GM12878 (cell line): ENCODE measurements at regions not wholly inside any gene's neighbourhood (a gene's known extent, or its start where the extent isn't known, plus 50 kb on each side); places are given as distances from the start of the nearest gene placed in this dataset.

Experiments
- ATAC-seq: fragments of 200-7000 bp; cut with Tn5 transposase; 3 replicates; pipeline ENCODE4 v1.9.1; 2020; ENCODE audit warnings: mild to moderate bottlenecking, moderate library complexity
- BruUV-seq: library from RNA; stranded (reverse); fragments of 400-500 nt; replicated peaks from 2 replicates; lab custom pipeline; 2021; lab: Mats Ljungman, UMichigan
- CTCF ChIA-PET: fragments of 300-600 bp; sonication (Branson Sonifier 250); formaldehyde crosslinking; extraction: SDS; loops from one replicate; lab custom pipeline; 2021; ENCODE audit warnings: inconsistent platforms; lab: Yijun Ruan, JAX
- POLR2A ChIA-PET: fragments of 350-600 bp; formaldehyde crosslinking; extraction: SDS; loops from one replicate; lab custom pipeline; 2021; ENCODE audit warnings: inconsistent platforms; lab: Charles Lee
- RAD21 ChIA-PET: fragments of 300-600 bp; sonication (Branson Sonifier 250); formaldehyde crosslinking; loops from one replicate; lab custom pipeline; 2023; ENCODE audit warnings: antibody characterized with exemption; ENCODE audit not compliant: unreplicated experiment; lab: Charles Lee
- SMC1A ChIA-PET: fragments of 300-600 bp; sonication (Branson Sonifier 250); formaldehyde crosslinking; loops from one replicate; lab custom pipeline; 2023; ENCODE audit not compliant: unreplicated experiment, uncharacterized antibody; lab: Charles Lee
- DNase-seq: peaks from one replicate; pipeline ENCODE4 v3.0.0-alpha.2; 2011; ENCODE audit warnings: low read depth, low spot score
- FAIRE-seq: peaks from 3 replicates; lab custom pipeline; 2011; peaks lifted over from hg19 to GRCh38; lab: Jason Lieb, UNC
- H2AFZ ChIP-seq: 2 replicates; pipeline ENCODE4 v1.6.0; 2011; ENCODE audit warnings: low read depth, low read length, control low read depth; ENCODE audit not compliant: control insufficient read depth
- H3K27ac ChIP-seq: 2 replicates; pipeline ENCODE4 v1.5.1; 2011; ENCODE audit warnings: control low read depth; ENCODE audit not compliant: control insufficient read depth, insufficient read depth
- H3K27me3 ChIP-seq, 2 experiments: replicated peaks in 1 of 2; 2 replicates each; pipeline versions ENCODE4 v1.6.0 to v1.6.1; 2011; ENCODE audit warnings: low read length in 1 of 2; ENCODE audit not compliant: control insufficient read depth in 2 of 2, insufficient read depth in 2 of 2
- H3K36me3 ChIP-seq, 2 experiments: 2 replicates each; pipeline ENCODE4 v1.5.1; 2011; ENCODE audit warnings: low read length in 1 of 2; ENCODE audit not compliant: control insufficient read depth in 2 of 2, insufficient read depth in 2 of 2
- H3K4me1 ChIP-seq: 2 replicates; pipeline ENCODE4 v1.6.1; 2011; ENCODE audit warnings: mild to moderate bottlenecking, low read length, moderate library complexity, mixed read lengths; ENCODE audit not compliant: control insufficient read depth, insufficient read depth
- H3K4me2 ChIP-seq: 2 replicates; pipeline ENCODE4 v1.6.0; 2011; ENCODE audit warnings: control low read depth; ENCODE audit not compliant: control insufficient read depth, insufficient read depth
- H3K4me3 ChIP-seq: fragments of 200-600 bp; sonication (generic); 2 replicates; pipeline ENCODE4 v1.5.1; 2016
- H3K79me2 ChIP-seq: 2 replicates; pipeline ENCODE4 v1.6.0; 2011; ENCODE audit warnings: low read length; ENCODE audit not compliant: control insufficient read depth, insufficient read depth
- H3K9ac ChIP-seq: 2 replicates; pipeline ENCODE4 v1.8.0; 2011; ENCODE audit warnings: low read length, control low read depth, mixed read lengths; ENCODE audit not compliant: control insufficient read depth, insufficient read depth
- H3K9me3 ChIP-seq: replicated peaks from 3 replicates; pipeline ENCODE4 v1.5.1; 2011; ENCODE audit warnings: mild to moderate bottlenecking, low read length; ENCODE audit not compliant: control insufficient read depth, insufficient read depth
- H4K20me1 ChIP-seq: 2 replicates; pipeline ENCODE4 v1.6.0; 2011; ENCODE audit not compliant: control insufficient read depth, insufficient read depth
- ATF7 ChIP-seq: fragments of 450-650 bp; IDR thresholded peaks from 2 replicates; pipeline ENCODE4 v1.6.1; 2016; ENCODE audit warnings: low read depth, mild to moderate bottlenecking
- BCL11A ChIP-seq: IDR thresholded peaks from 2 replicates; pipeline ENCODE4 v1.6.1; 2011; ENCODE audit warnings: low read depth, low read length
- ETV6 ChIP-seq, 2 experiments: fragments of 450-650 bp in 1 of 2; IDR thresholded peaks in 1 of 2; conservative IDR thresholded peaks in 1 of 2; 2 replicates each; pipeline ENCODE4 v1.6.1; 2014; ENCODE audit warnings: antibody characterized with exemption in 1 of 2, borderline replicate concordance in 1 of 2, low read depth in 1 of 2, mild to moderate bottlenecking in 1 of 2, moderate library complexity in 1 of 2
- EZH2 ChIP-seq: IDR thresholded peaks from 2 replicates; pipeline ENCODE4 v1.6.1; 2012; ENCODE audit warnings: low read depth, mild to moderate bottlenecking, control low read depth, inconsistent platforms, low read length, borderline replicate concordance; ENCODE audit not compliant: control insufficient read depth
- POU2F2 ChIP-seq: IDR thresholded peaks from 3 replicates; pipeline ENCODE4 v1.6.1; 2011; ENCODE audit warnings: low read depth, mild to moderate bottlenecking, low read length, borderline replicate concordance
- SMARCA5 ChIP-seq: fragments of 450-650 bp; IDR thresholded peaks from 2 replicates; pipeline ENCODE4 v1.6.1; 2017; ENCODE audit warnings: mild to moderate bottlenecking
- TAF1 ChIP-seq: IDR thresholded peaks from 2 replicates; pipeline ENCODE4 v1.6.1; 2011; ENCODE audit warnings: mild to moderate bottlenecking, low read depth, low read length, borderline replicate concordance
- TBL1XR1 ChIP-seq: IDR thresholded peaks from 2 replicates; pipeline ENCODE4 v1.6.1; 2012; ENCODE audit warnings: low read depth, low read length, improper control_type of control experiment
- ZBTB4 ChIP-seq: fragments of 450-650 bp; formaldehyde crosslinking; IDR thresholded peaks from 2 replicates; pipeline ENCODE4 v1.4.0; 2022; ENCODE audit warnings: mild to moderate bottlenecking, moderate library complexity
- WGBS: methylation state at CpG from one replicate; pipeline ENCODE4 v1.1.6; 2016; ENCODE audit warnings: low lambda C conversion rate; ENCODE audit not compliant: insufficient replicate concordance, insufficient coverage; ENCODE audit errors: missing lambda C conversion rate; 5-methylcytosine and 5-hydroxymethylcytosine counted together
- in situ Hi-C: fragments of 300-500 bp; cut with MboI; formaldehyde crosslinking; loops from 9 replicates; pipeline ENCODE4 v1.14.3; 2018; ENCODE audit warnings: mixed read lengths
- intact Hi-C: fragments of 100-400 bp; cut with micrococcal nuclease; formaldehyde crosslinking; loops from one replicate; pipeline ENCODE4 v1.14.2; 2022; ENCODE audit not compliant: unreplicated experiment

- BruUV-seq: no TSS peak
- no peak overlapping the region for H3K4me2 ChIP-seq
- H3K9me3 ChIP-seq: no peaks in the 10 kb centered on the region
- in situ Hi-C loops: no loop called here
- ATAC-seq: peak; percentile 40
- no peak for DNase-seq
- no peaks in the 10 kb centered on the region for H3K79me2 ChIP-seq
- no peak overlapping the region for H3K4me3 ChIP-seq
- no peaks in the 10 kb centered on the region for H3K36me3 ChIP-seq
- no peak for FAIRE-seq
- CTCF ChIA-PET: interaction anchor here (0.9 to 2.4 kb wide), 5 partner anchors 16 to 185 kb away, joined by 3 to 16 read pairs (median 3); partner anchors contain the start of gene SESN3
- POLR2A ChIA-PET: interaction anchor here (0.7 to 1.6 kb wide), 4 partner anchors 83 to 150 kb away, joined by 3 to 6 read pairs (median 4); no protein-coding TSS in a partner anchor
- H4K20me1 ChIP-seq: no peaks in the 10 kb centered on the region
- no peak overlapping the region for H3K27ac ChIP-seq
- no peak overlapping the region; the same call in 1 of the 2 replicates for H2AFZ ChIP-seq
- 85% methylated on average over 2 of the region's 2 CpGs for WGBS
- H3K27me3 ChIP-seq: no peaks in the 10 kb centered on the region; a peak in 1 of 4 replicates
- H3K9ac ChIP-seq: no peak overlapping the region
- peaks cover 6% of the 10 kb centered on the region for H3K4me1 ChIP-seq
- no peak for TF ChIP-seq EZH2
- TF ChIP-seq, all 136 proteins: peak for 0
- SMC1A ChIA-PET: interaction anchor here (0.6 to 2.5 kb wide), 7 partner anchors 33 to 377 kb away, joined by 3 to 11 read pairs (median 4); no protein-coding TSS in a partner anchor
- RAD21 ChIA-PET: interaction anchor here (1.2 to 2.1 kb wide), 3 partner anchors 84 to 373 kb away, joined by 3 to 11 read pairs (median 5); partner anchors contain the start of gene SESN3
- intact Hi-C loops: loop anchor here (5.0 kb wide), 2 partner anchors 91 to 106 kb away; partner anchors contain the start of gene SESN3
Measured at GRCh38 chr11:95337972-95338429, 107.0 kb upstream of the SESN3 start.

- H3K9ac ChIP-seq: no peak overlapping the region
- in situ Hi-C loops: no loop called here
- DNase-seq (peak; percentile 36), FAIRE-seq (no peak), ATAC-seq (peak; percentile 84)
- no peaks in the 10 kb centered on the region for H3K36me3 ChIP-seq
- ChIA-PET SMC1A (interaction anchor here (0.6 to 2.7 kb wide), 15 partner anchors 9 to 377 kb away, joined by 3 to 11 read pairs (median 4); partner anchors contain the start of gene SESN3), CTCF (interaction anchor here (0.9 to 2.4 kb wide), 6 partner anchors 15 to 368 kb away, joined by 3 to 16 read pairs (median 4); partner anchors contain the start of gene SESN3), POLR2A (interaction anchor here (0.5 to 1.6 kb wide), 9 partner anchors 24 to 1742 kb away, joined by 3 to 6 read pairs (median 3); no protein-coding TSS in a partner anchor), RAD21 (interaction anchor here (0.6 to 2.1 kb wide), 8 partner anchors 56 to 378 kb away, joined by 3 to 11 read pairs (median 3); partner anchors contain the start of gene SESN3)
- peak overlapping the region; percentile 29 for H2AFZ ChIP-seq
- intact Hi-C loops: loop anchor here (5.0 kb wide), 2 partner anchors 90 to 105 kb away; partner anchors contain the start of gene SESN3
- H3K4me1 ChIP-seq: peaks cover 6% of the 10 kb centered on the region
- peak overlapping the region; percentile 12 for H3K4me2 ChIP-seq
- H3K9me3 ChIP-seq: no peaks in the 10 kb centered on the region
- no peak overlapping the region for H3K4me3 ChIP-seq
- WGBS: 36% methylated on average over 14 of the region's 14 CpGs
- H3K27me3 ChIP-seq: no peaks in the 10 kb centered on the region; a peak in 1 of 4 replicates
- H4K20me1 ChIP-seq: no peaks in the 10 kb centered on the region
- no peak overlapping the region for H3K27ac ChIP-seq
- no TSS peak for BruUV-seq
- H3K79me2 ChIP-seq: no peaks in the 10 kb centered on the region
- TF ChIP-seq TBL1XR1 (no peak), ZBTB4 (CRISPR knock-in tag) (no peak), TAF1 (no peak), BCL11A (no peak), SMARCA5 (no peak), ETV6 (conservative IDR thresholded peaks at IDR 0.05 in 1 of 2, IDR thresholded peaks at IDR 0.05 in 1 of 2; ENCODE audit: borderline replicate concordance in 1 of 2, low read depth in 1 of 2) (peak in 1 of 2 experiments; percentile 62; a peak in 2 of 4 replicates), POU2F2 (no peak), ATF7 (0 out of 2 replicates have a peak, but pooled peaks have one; percentile 15)
Measured at GRCh38 chr11:95337175-95337957, 106.4 kb upstream of the SESN3 start.
